Stimulated activated CD4-positive, alpha-beta T cell treated with anti-CD3 and anti-CD28 coated beads, Interleukin-15, amount 100 ng/mL, for 24 hours (primary cell): ENCODE measurements at regions not wholly inside any gene's neighbourhood (a gene's known extent, or its start where the extent isn't known, plus 50 kb on each side); places are given as distances from the start of the nearest gene placed in this dataset.
"Not testable (repeated sequence)": the region's sequence is repeated elsewhere in the genome, so short reads cannot be mapped to it uniquely, and the experiment has no call there.

Experiments
- DNase-seq: peaks from one replicate; pipeline ENCODE4 v3.0.0-alpha.2; 2020

DNA sequence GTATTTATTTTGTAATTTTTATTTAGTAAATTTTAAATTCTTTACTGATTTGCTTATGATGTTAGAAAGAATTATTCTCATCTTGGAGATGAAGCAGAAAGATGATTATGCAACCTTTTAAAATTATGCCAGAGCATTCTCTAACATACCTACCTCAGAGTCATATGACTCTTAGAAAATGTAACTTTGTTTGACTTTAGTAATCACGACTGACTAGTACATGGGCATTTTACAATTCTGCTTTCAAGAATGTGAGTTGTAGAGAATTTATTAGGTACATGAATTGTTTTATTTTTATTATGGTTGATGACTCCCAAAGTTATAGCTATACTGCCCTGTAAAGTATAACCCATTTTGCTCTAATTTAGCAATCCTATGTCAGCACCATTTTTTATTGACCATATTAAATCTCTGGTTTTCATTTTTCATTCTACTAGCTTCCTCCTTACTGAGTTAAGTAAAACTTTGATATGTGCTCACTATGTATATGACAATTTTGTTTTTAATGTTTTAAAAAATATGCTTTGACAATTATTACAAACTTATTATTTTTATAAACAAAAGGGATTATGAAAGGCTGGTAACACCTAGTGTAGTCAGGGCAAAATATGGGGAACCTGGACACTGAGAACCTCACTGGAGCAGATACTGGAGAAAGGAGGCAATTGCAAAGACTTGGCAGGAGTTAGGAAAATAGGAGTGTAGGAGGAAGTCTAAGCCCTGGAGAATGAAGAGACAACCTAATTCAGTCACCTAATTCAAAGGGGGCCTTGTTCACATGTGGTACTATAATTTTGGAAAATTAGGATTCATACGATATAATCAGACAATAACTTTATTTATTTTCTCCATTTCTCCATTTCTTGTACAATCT, 249.7 kb upstream of the DAB2 start:
- no peak for DNase-seq

- DNase-seq: no peak
Measured at GRCh38 chr5:39671561-39671961, 246.8 kb upstream of the DAB2 start.

DNA sequence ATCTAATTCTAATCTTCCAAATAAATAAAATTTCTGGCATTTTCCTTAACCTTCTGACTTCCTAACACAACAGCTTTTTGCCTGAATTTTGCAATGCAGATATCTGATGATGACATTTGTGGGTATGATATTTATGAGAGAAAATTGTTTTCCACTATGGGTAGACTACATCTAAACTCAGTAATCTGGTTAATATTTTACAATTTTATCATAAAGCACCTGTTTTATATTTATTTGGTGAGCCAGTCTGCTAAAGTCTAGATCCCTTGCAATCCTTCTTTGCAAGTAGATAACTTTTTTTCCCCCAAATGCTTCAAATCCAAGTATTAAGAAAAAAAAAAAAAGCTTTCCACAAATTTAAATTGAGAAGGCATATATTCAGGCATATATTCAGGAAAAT, 246.2 kb upstream of the DAB2 start:
- no peak for DNase-seq

- DNase-seq: no peak
Measured at GRCh38 chr5:39670391-39670790, 245.6 kb upstream of the DAB2 start.

- no peak for DNase-seq
Measured at GRCh38 chr5:39668980-39669379, 244.2 kb upstream of the DAB2 start.

DNA sequence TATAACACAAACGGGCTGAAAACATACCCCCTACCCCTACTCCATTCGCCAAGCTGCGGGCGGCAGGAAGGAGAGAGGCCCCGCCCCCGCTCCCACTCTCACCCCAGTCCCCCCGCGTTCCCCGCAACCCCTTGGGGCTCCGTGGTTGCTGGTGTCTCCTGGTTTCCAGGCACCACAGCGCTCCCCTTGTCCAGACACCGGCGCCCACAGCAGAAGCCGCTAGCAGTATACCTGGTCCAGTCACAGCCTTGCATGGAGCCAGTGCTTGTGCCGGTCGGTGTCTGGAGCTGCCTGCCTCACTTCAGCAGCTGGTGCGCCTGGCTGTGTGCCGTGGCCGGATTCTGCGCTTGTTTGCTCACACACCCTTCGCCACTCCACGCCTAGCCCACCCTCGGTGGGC, 240.5 kb upstream of the DAB2 start:
- DNase-seq: no peak

DNA sequence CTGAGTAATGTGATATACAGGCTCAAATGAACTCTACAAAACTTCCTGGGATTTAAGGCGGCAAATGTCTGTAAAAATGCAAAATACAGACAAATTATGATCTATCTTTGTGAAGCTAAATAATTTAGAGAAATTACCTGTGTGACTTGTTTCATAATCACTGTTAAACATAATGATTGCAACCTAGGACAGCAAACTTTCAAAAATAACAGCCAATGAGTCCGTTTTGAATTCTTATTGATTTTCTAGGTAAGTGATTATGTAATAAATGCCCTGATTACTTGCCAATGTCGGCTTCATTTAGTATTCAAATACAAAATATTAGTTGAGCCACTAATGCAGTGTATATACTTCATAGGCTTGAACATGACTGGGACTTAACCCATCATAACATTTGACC, 238.2 kb upstream of the DAB2 start:
- DNase-seq: no peak

GRCh38 chr5:39661026-39661779, 236.4 kb upstream of the DAB2 start:
- DNase-seq: no peak

DNA sequence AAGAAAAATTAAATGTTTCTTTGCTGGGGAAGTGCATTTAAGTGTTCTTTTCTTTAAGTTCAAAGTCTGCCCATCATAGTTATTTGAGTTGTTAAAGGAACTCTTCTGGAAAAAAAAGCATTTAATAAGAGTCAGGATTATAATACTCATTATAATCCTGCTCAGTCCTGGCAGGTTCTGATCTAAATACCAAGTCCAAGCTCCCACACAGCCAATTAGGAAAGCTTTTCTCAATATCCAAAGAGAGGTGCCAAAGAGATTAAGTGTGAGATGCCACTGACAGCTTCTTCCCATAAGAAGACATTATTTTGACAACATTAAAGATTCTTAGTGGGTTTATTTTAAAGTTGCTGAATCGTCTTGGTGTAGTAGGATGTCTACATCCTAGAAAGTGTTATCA, 235.2 kb upstream of the DAB2 start:
- no peak for DNase-seq

DNA sequence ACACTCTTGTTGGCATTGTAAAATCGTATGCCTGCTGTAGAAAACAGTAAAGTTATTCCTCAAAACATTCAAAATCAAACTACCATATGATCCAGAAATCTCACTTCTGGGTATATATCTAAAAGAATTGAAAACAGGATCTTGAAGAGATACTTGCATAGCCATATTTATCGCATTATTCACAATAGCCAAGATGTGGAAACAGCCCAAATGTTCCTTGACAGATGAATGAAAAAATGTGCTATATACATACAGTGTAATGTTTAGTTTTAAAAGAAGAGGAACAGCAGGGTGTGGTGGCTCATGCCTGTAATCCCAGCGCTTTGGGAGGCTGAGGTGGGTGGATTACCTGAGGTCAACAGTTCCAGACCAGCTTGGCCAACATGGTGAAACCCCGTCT, 234.1 kb upstream of the DAB2 start:
- no peak for DNase-seq

DNA sequence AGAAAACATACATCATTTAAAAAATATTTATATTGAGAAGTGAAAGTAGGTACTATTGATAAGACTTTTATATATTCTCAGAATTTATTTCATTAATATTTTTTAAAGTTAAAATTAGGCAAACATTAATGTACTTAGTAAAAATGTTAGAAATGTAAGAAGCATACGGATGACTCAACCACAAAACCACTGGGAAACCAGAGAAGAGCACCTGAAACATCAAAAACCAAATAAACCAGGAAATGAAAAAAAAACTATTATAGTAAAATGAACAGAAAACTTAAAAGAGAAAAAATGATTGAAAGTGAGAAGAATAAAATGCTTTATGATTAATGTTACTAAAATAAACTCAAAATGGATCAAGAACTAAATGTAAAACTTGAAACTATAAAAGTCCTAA, 233.2 kb upstream of the DAB2 start:
- DNase-seq: no peak

DNA sequence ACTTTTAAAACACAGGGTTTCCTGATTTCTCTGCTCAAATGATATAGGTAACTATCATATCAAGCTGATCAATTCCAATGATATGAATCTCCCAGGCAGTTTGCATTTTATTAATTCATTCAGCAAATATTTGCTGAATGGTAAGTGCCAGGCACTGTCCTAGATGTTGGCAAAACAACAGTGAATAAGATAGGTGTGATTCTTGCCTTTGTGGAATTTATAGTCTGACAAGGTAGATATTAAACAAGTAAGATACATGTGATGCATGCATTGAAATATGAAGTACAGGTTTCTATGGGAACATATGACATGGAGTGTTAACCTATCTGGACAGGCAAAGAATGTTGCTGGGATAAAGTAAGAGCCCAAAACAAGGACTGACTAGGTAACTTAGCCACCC, 231.8 kb upstream of the DAB2 start:
- no peak for DNase-seq

GRCh38 chr5:39654715-39655114, 229.9 kb upstream of the DAB2 start:
- DNase-seq: no peak

GRCh38 chr5:39652481-39652880, 227.7 kb upstream of the DAB2 start:
- not testable (repeated sequence) for DNase-seq

GRCh38 chr5:39652036-39652435, 227.3 kb upstream of the DAB2 start:
- DNase-seq: no peak

GRCh38 chr5:39650008-39650762, 225.4 kb upstream of the DAB2 start:
- no peak for DNase-seq

- DNase-seq: no peak
Measured at GRCh38 chr5:39648848-39649227, 224.1 kb upstream of the DAB2 start.

DNA sequence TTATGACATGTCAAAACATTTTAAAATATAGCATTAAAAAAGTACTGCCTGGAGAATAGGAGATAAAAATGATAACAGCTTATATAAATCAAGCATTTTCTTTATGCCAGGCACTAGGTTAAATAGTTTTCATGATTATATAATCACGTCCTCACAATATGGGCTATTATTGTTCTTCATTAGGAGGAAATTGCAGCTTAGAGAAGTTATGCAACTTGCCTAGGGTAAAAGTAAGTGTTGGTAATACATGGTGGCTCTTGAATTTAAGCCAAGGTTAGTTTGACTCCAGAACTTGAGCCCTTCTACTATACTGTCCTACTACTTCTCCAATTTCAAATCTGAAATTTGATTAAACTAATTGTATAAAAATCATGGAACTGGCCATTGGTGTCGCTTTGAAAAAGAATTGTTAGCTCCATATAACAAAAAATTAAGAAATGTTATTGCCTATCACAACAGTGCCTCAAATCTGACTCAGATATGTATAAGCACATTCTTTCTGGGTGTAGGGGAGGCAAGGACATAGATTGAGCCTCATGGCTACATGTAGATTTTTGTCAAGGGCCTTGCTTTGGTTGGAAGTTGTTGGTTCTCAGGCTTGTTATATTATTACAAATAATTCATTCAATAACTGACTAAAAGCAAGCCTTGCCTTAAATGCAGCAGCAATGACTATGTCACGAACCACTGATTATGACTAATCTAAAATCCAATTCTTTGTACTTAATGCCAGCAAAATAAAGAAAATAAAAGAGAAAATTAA, 223.5 kb upstream of the DAB2 start:
- DNase-seq: no peak

- DNase-seq: no peak
Measured at GRCh38 chr5:39640552-39640951, 215.8 kb upstream of the DAB2 start.

- no peak for DNase-seq
Measured at GRCh38 chr5:39639618-39640089, 214.9 kb upstream of the DAB2 start.

- DNase-seq: no peak
Measured at GRCh38 chr5:39638813-39639212, 214.0 kb upstream of the DAB2 start.

DNA sequence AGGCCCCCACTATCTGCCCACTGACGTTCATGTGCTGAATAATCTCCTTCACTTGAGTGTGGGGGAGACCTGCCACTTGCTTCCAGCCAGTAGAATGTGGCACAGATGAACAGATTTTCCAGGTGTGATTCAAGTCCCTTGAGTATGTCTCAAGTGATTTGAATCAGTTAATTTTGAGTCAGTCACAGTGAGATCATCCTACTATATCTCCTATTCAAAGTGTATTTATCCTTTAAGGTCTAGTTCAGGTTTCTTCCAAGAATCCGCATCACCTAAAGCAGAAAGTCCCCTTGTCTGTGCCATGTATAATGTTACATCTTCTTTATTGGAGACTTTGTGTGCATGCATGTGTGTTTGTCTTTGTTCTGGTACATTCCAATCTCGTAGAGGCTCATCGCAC, 208.3 kb upstream of the DAB2 start:
- DNase-seq: no peak

DNA sequence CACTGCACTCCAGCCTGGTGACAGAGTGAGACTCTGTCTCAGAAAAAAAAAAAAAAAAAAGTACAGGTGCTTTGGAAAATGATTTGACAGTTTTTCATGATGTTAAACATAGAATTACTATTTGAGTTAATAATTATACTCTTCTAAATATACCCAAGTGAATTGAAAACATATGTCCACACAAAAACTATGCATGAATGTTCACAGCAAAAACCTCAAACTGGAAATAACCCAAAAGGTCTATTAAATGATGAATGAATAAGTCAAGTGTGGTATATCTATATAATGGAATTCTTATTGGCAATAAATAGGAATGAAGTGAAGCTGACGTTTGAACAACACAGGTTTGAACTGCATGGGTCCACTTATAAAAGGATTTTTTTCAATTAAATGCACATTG, 207.2 kb upstream of the DAB2 start:
- DNase-seq: no peak
